ENCODE measurements at regions not wholly inside any gene's neighbourhood (a gene's known extent, or its start where the extent isn't known, plus 50 kb on each side); places are given as distances from the start of the nearest gene placed in this dataset.

DNA sequence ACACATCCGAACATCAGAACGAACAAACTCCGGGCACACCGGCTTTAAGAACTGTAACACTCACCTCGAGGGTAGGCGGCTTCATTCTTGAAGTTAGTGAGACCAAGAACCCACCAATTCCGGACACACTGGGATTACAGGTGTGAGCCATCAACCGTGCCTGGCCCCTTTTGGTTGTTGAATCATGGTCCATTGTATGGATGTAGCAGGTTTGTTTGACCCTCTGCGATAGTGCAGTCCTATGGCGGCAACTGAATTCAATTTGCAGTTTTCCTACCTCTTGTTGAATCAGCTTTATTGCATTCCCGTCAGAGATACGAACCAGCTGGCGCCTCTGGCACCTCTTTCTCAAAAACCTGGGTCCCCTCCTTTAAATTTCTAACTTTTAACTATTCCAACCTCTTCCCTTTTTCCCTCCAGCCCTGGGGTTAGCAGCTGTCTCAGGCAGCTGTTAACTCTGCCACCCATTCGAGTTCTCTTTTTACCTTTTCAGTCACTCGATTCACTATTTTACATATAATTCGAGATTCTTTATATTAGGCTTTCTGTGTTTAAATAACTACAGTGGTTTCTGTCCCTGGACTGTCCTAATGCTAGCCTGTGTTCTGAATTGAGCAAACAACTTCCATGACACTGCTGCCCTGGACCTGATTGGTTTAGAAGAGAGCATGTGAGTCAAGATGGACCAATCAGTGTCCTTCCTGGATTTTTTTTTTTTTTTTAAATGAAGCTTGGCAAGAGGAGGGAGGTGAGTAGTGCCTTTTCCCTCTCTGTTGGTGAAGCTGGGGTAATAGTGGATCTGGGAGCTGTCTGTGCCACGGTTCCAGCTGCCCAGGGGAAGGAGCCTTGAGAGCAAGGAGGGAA is 261.5 kb downstream of the PCNX1 start:
- no peak overlapping the region for H2BK12ac ChIP-seq (ENCODE audit: insufficient read length, low read depth, low read length)
- no peaks in the 10 kb centered on the region for H4K20me1 ChIP-seq (ENCODE audit: control insufficient read depth, insufficient read depth, insufficient read length)
- H3K23me2 ChIP-seq (ENCODE audit: insufficient read length, low read depth, low read length, poor library complexity, severe bottlenecking) = no peaks in the 10 kb centered on the region
- H3K4me1 ChIP-seq (ENCODE audit: insufficient read depth, low read length) = no peaks in the 10 kb centered on the region
- H2AFZ ChIP-seq (ENCODE audit: low read length) = no peak overlapping the region
- peaks cover 0 to 1% (median 0%) of the 10 kb centered on the region in 3 experiments; a peak in 1 of 7 replicates for H3K36me3 Mint-ChIP-seq (ENCODE audit: insufficient read depth in 1 of 3, low read depth in 3 of 3)
- no peak overlapping the region for H2BK15ac ChIP-seq (ENCODE audit: low read depth, low read length)
- no peak overlapping the region for H2AK5ac ChIP-seq (ENCODE audit: insufficient read length, low read length)
- TF ChIP-seq, protein P1, sequence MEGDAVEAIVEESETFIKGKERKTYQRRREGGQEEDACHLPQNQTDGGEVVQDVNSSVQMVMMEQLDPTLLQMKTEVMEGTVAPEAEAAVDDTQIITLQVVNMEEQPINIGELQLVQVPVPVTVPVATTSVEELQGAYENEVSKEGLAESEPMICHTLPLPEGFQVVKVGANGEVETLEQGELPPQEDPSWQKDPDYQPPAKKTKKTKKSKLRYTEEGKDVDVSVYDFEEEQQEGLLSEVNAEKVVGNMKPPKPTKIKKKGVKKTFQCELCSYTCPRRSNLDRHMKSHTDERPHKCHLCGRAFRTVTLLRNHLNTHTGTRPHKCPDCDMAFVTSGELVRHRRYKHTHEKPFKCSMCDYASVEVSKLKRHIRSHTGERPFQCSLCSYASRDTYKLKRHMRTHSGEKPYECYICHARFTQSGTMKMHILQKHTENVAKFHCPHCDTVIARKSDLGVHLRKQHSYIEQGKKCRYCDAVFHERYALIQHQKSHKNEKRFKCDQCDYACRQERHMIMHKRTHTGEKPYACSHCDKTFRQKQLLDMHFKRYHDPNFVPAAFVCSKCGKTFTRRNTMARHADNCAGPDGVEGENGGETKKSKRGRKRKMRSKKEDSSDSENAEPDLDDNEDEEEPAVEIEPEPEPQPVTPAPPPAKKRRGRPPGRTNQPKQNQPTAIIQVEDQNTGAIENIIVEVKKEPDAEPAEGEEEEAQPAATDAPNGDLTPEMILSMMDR (conservative IDR thresholded peaks at IDR 0.05) = no peak
- no peak overlapping the region; a peak in 1 of 7 replicates for H3K27ac Mint-ChIP-seq
- no CpG with 5 or more reads among the region's 17 CpGs for WGBS (ENCODE audit: extremely low coverage, insufficient read length, low lambda C conversion rate)
- no peak overlapping the region for H3T11ph ChIP-seq (ENCODE audit: low read length)
- no peak for DNase-seq
- H4K91ac ChIP-seq (ENCODE audit: insufficient read length, low read depth, low read length) = no peak overlapping the region
- no peak overlapping the region for H4K8ac ChIP-seq (replicated peaks; ENCODE audit: insufficient read length, low read depth, low read length)
- H3K4me3 Mint-ChIP-seq = no peak overlapping the region
- no peak overlapping the region for H3K4me2 ChIP-seq (ENCODE audit: insufficient read depth, insufficient read length, low read length)
- H3K27me3 ChIP-seq (ENCODE audit: insufficient read depth, low read length) = no peaks in the 10 kb centered on the region
- H2BK120ac ChIP-seq (ENCODE audit: low read depth, low read length, poor library complexity, severe bottlenecking) = no peak overlapping the region
- H3K18ac ChIP-seq (ENCODE audit: insufficient read length, low read depth, low read length) = no peak overlapping the region
- no peaks in the 10 kb centered on the region for H3K79me2 ChIP-seq (ENCODE audit: insufficient read depth, low read length)
- H3K9me3 ChIP-seq (ENCODE audit: control insufficient read depth, low read depth, low read length) = no peaks in the 10 kb centered on the region
- H3K14ac ChIP-seq (ENCODE audit: insufficient read depth, low read length) = no peak overlapping the region
- H2BK20ac ChIP-seq (ENCODE audit: low read depth, low read length, poor library complexity, severe bottlenecking) = no peak overlapping the region
- H3K4ac ChIP-seq (ENCODE audit: low read depth, low read length) = no peak overlapping the region
- H3K27me3 Mint-ChIP-seq (ENCODE audit: low read depth) = no peaks in the 10 kb centered on the region
- H2BK5ac ChIP-seq (ENCODE audit: insufficient read length, low read length) = no peak overlapping the region
- peaks cover 9 to 13% of the 10 kb centered on the region in 2 experiments for H3K4me1 Mint-ChIP-seq
- H3K56ac ChIP-seq (ENCODE audit: insufficient read length, low read depth, low read length) = no peak overlapping the region
- H3K9ac ChIP-seq (ENCODE audit: extremely low read depth, insufficient read length, low read length) = no peak overlapping the region
- no peak overlapping the region for H4K5ac ChIP-seq (ENCODE audit: insufficient read length, low read depth, low read length)
- no peaks in the 10 kb centered on the region for H3K79me1 ChIP-seq (ENCODE audit: insufficient read depth, low read depth, low read length, poor library complexity, severe bottlenecking)
- H3K23ac ChIP-seq (ENCODE audit: insufficient read length, low read depth, low read length) = no peak overlapping the region
- H3K27ac ChIP-seq (ENCODE audit: insufficient read length, low read depth, low read length) = no peak overlapping the region
- H3K9me3 Mint-ChIP-seq = no peaks in the 10 kb centered on the region; a peak in 1 of 5 replicates
